ENCODE measurements at regions not wholly inside any gene's neighbourhood (a gene's known extent, or its start where the extent isn't known, plus 50 kb on each side); places are given as distances from the start of the nearest gene placed in this dataset.
A peak's percentile ranks its signal among the peaks of the same experiment; 100 is the strongest.

GRCh38 chr12:124726596-124727263 is 136.9 kb downstream of the SCARB1 start:
- no peak overlapping the region for H3K4me3 ChIP-seq (ENCODE audit: low read depth, low read length)
- no peak overlapping the region for H3K27ac ChIP-seq (ENCODE audit: low read depth, low read length)
- no peaks in the 10 kb centered on the region for H3K27me3 ChIP-seq (ENCODE audit: insufficient read depth, low read length)

DNA sequence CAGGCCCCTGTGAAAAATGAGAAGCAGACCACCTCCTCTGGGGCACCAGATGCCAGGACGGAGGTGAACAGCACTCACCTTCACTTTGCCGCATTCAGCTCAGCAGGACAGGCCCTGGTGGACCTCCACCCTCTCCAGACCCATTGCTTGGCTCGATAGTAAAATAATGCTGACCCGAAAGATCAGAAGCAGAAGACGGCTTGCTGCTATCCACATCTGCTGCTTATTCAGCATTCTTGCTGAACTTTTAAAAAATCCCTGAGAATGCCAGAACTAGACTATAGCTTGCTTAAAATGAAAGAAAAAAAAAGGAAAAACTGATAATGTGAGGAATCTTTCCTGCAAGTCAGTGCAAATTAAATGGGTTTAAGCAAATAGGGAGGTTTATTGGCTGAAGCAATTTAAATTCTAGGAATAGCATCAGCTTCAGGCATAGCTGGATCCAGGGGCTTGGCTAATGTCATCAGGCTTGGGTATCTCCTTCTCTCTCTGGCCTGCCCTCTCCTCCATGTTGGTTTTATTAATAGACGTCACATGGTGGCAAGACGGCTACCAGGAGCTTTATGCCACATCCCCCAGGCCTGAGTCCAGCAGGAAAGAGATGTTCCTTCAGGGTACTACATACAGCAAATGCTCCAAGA is 137.9 kb downstream of the SCARB1 start:
- H3K27ac ChIP-seq (ENCODE audit: low read depth, low read length) = no peak overlapping the region
- H3K4me1 ChIP-seq (ENCODE audit: control insufficient read depth, insufficient read depth, low read length, unreplicated experiment) = peaks cover 7% of the 10 kb centered on the region
- H3K79me2 ChIP-seq (ENCODE audit: control insufficient read depth, insufficient read depth, low read length, unreplicated experiment) = no peaks in the 10 kb centered on the region
- H3K36me3 ChIP-seq (ENCODE audit: insufficient read depth, low read length) = no peaks in the 10 kb centered on the region
- no peak overlapping the region for H3K4me3 ChIP-seq (ENCODE audit: low read depth, low read length)
- H2AFZ ChIP-seq (ENCODE audit: low read length, unreplicated experiment) = no peak overlapping the region
- no peaks in the 10 kb centered on the region for H3K27me3 ChIP-seq (ENCODE audit: insufficient read depth, low read length)

More at GRCh38 chr12:124726596-124727263, 136.9 kb downstream of the SCARB1 start:
- Histone ChIP-seq H3K79me2 (ENCODE audit: control insufficient read depth, insufficient read depth, low read length, unreplicated experiment) (no peaks in the 10 kb centered on the region), H2AFZ (ENCODE audit: low read length, unreplicated experiment) (no peak overlapping the region), H3K36me3 (ENCODE audit: insufficient read depth, low read length) (no peaks in the 10 kb centered on the region), H3K4me1 (ENCODE audit: control insufficient read depth, insufficient read depth, low read length, unreplicated experiment) (no peaks in the 10 kb centered on the region)

DNA sequence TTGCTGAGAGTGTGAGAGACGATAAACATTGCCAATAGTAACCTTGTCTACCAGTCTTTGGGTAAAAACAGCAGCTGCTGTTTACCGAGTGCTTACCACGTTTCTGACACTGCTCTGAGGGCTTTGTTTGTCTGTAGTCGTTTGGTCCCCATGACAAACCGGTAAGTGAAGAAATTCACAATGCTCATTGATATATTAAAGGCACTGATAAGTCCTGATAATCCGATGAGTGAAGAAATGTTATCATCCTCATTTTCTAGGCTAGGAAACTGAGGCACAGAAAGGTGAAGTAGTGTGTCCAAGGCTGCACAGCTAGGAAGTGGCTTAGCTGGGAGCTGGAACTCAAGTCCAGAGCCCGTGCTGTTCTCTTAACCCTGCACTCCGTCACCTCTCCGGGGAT is 138.6 kb downstream of the SCARB1 start:
- Histone ChIP-seq H3K4me1 (ENCODE audit: control insufficient read depth, insufficient read depth, low read length, unreplicated experiment) (peaks cover 11% of the 10 kb centered on the region), H3K36me3 (ENCODE audit: insufficient read depth, low read length) (no peaks in the 10 kb centered on the region), H3K4me3 (ENCODE audit: low read depth, low read length) (no peak overlapping the region), H3K27me3 (ENCODE audit: insufficient read depth, low read length) (no peaks in the 10 kb centered on the region), H3K79me2 (ENCODE audit: control insufficient read depth, insufficient read depth, low read length, unreplicated experiment) (no peaks in the 10 kb centered on the region), H3K27ac (ENCODE audit: low read depth, low read length) (no peak overlapping the region), H2AFZ (ENCODE audit: low read length, unreplicated experiment) (no peak overlapping the region)

- H3K4me1 ChIP-seq (ENCODE audit: control insufficient read depth, insufficient read depth, low read length, unreplicated experiment) = peaks cover 15% of the 10 kb centered on the region
- no peak overlapping the region for H3K27ac ChIP-seq (ENCODE audit: low read depth, low read length)
- no peak overlapping the region for H3K4me3 ChIP-seq (ENCODE audit: low read depth, low read length)
- no peaks in the 10 kb centered on the region for H3K36me3 ChIP-seq (ENCODE audit: insufficient read depth, low read length)
- H2AFZ ChIP-seq (ENCODE audit: low read length, unreplicated experiment) = no peak overlapping the region
- H3K27me3 ChIP-seq (ENCODE audit: insufficient read depth, low read length) = no peaks in the 10 kb centered on the region
- no peaks in the 10 kb centered on the region for H3K79me2 ChIP-seq (ENCODE audit: control insufficient read depth, insufficient read depth, low read length, unreplicated experiment)
Measured at GRCh38 chr12:124722878-124723277, 140.8 kb downstream of the SCARB1 start.

GRCh38 chr12:124721501-124722162 is 142.0 kb downstream of the SCARB1 start:
- H3K4me1 ChIP-seq (ENCODE audit: control insufficient read depth, insufficient read depth, low read length, unreplicated experiment) = peaks cover 15% of the 10 kb centered on the region
- no peaks in the 10 kb centered on the region for H3K27me3 ChIP-seq (ENCODE audit: insufficient read depth, low read length)
- no peaks in the 10 kb centered on the region for H3K36me3 ChIP-seq (ENCODE audit: insufficient read depth, low read length)
- no peak overlapping the region for H3K4me3 ChIP-seq (ENCODE audit: low read depth, low read length)
- no peak overlapping the region for H3K27ac ChIP-seq (ENCODE audit: low read depth, low read length)
- no peak overlapping the region for H2AFZ ChIP-seq (ENCODE audit: low read length, unreplicated experiment)
- no peaks in the 10 kb centered on the region for H3K79me2 ChIP-seq (ENCODE audit: control insufficient read depth, insufficient read depth, low read length, unreplicated experiment)

DNA sequence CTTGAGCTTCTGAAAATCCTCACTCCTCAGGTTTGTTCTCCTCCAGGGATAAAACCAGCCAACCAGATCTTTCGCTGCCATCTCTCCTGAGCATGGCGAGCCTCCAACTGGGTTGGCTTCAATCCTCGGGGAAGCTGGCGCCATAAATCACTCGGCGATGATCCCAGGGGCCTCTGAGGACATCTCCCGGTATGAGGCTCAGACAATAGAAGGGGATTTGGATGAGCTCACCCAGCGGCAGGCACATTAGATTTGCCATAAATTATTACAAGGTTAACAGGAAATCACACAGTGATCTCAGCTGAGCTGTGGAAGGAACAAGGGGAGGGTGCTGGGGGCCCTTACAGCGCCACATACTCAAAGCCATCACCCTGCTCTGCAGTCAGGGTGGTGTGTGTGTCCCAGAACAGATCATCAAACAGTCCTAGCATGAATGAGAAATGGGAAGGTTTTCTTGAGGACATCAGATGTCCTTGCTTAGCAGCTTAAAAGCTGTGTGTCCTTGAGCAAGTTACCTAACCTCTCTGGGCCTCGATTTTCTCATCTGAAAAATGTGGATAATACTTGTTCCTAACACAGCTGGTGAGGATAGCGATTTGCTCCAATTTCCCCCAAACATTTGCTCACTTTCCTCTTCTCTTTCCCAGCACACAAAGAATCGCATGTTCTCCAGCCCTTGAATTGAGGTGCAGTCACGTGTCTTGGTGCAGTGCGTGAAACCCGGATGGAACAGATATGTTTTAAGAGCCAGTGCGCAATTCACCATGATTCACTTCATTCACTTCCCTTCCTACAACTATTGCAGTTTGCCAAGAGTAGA is 142.8 kb downstream of the SCARB1 start:
- Histone ChIP-seq H2AFZ (ENCODE audit: low read length, unreplicated experiment) (no peak overlapping the region), H3K36me3 (ENCODE audit: insufficient read depth, low read length) (no peaks in the 10 kb centered on the region), H3K27me3 (ENCODE audit: insufficient read depth, low read length) (no peaks in the 10 kb centered on the region), H3K79me2 (ENCODE audit: control insufficient read depth, insufficient read depth, low read length, unreplicated experiment) (no peaks in the 10 kb centered on the region), H3K27ac (ENCODE audit: low read depth, low read length) (peak overlapping the region; percentile 76), H3K4me1 (ENCODE audit: control insufficient read depth, insufficient read depth, low read length, unreplicated experiment) (peaks cover 15% of the 10 kb centered on the region), H3K4me3 (ENCODE audit: low read depth, low read length) (0 out of 2 replicates have a peak overlapping the region, but pooled peaks have one; percentile 2)

DNA sequence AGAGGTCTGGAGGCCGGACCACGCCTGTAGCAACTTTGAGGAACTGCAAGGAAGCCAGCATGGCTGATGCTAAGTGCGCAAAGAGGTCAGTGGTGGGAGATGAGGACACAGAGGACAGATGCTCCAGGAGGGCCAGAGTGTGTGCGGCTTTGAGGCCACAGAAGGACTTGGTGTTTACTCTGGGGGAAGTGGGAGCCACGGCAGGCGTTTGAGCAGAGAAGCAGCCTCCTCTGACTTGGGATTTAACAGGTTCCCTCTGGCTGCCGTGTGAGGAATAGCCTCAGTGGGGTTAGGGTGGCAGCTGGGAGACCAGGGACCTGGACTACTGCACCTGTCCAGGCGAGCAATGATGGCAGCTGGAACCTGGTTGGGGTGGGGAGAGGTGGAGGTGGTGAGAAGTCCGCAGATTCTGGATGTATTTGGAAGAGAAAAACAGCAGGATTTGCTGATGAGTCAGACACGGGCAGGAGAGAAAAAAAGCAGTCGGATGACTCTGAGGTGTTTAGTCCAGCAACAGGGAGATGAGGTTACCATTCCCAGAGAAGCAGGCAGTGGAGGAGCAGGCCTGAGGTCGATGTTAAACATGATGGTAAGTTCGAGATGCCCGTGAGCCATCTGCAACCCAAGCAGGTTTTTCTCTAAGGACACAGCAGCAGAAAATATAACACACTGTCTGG is 143.5 kb downstream of the SCARB1 start:
- Histone ChIP-seq H3K4me3 (ENCODE audit: low read depth, low read length) (0 out of 2 replicates have a peak overlapping the region, but pooled peaks have one; percentile 2), H3K36me3 (ENCODE audit: insufficient read depth, low read length) (no peaks in the 10 kb centered on the region), H3K27ac (ENCODE audit: low read depth, low read length) (peak overlapping the region; percentile 76), H3K79me2 (ENCODE audit: control insufficient read depth, insufficient read depth, low read length, unreplicated experiment) (no peaks in the 10 kb centered on the region), H2AFZ (ENCODE audit: low read length, unreplicated experiment) (no peak overlapping the region), H3K27me3 (ENCODE audit: insufficient read depth, low read length) (no peaks in the 10 kb centered on the region), H3K4me1 (ENCODE audit: control insufficient read depth, insufficient read depth, low read length, unreplicated experiment) (peaks cover 15% of the 10 kb centered on the region)

GRCh38 chr12:124719231-124719630 is 144.4 kb downstream of the SCARB1 start:
- H3K4me3 ChIP-seq (ENCODE audit: low read depth, low read length) = no peak overlapping the region
- peaks cover 15% of the 10 kb centered on the region for H3K4me1 ChIP-seq (ENCODE audit: control insufficient read depth, insufficient read depth, low read length, unreplicated experiment)
- H3K27me3 ChIP-seq (ENCODE audit: insufficient read depth, low read length) = no peaks in the 10 kb centered on the region
- no peaks in the 10 kb centered on the region for H3K36me3 ChIP-seq (ENCODE audit: insufficient read depth, low read length)
- no peak overlapping the region for H2AFZ ChIP-seq (ENCODE audit: low read length, unreplicated experiment)
- H3K27ac ChIP-seq (ENCODE audit: low read depth, low read length) = no peak overlapping the region
- no peaks in the 10 kb centered on the region for H3K79me2 ChIP-seq (ENCODE audit: control insufficient read depth, insufficient read depth, low read length, unreplicated experiment)

DNA sequence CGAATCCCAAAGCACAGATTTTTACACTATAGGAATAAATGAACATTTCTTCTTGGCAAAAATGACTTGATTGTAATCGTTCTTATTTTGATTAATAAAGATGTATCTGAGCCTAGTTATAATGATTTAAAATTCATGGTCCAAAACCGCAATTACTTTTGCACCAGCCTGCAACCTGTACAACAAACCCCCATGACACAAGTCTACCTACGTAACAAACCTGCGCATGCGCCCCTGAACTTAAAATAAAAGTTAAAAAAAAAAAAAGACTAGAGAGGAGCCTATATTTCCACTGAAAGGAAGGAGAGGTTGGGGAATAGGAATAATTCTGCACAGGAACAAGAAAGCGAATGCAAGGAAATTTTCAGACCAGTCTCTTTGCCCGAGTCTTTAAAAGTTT is 145.2 kb downstream of the SCARB1 start:
- Histone ChIP-seq H3K4me1 (ENCODE audit: control insufficient read depth, insufficient read depth, low read length, unreplicated experiment) (peaks cover 21% of the 10 kb centered on the region), H3K4me3 (ENCODE audit: low read depth, low read length) (no peak overlapping the region), H3K27me3 (ENCODE audit: insufficient read depth, low read length) (no peaks in the 10 kb centered on the region), H3K36me3 (ENCODE audit: insufficient read depth, low read length) (no peaks in the 10 kb centered on the region), H2AFZ (ENCODE audit: low read length, unreplicated experiment) (no peak overlapping the region), H3K27ac (ENCODE audit: low read depth, low read length) (no peak overlapping the region), H3K79me2 (ENCODE audit: control insufficient read depth, insufficient read depth, low read length, unreplicated experiment) (no peaks in the 10 kb centered on the region)

DNA sequence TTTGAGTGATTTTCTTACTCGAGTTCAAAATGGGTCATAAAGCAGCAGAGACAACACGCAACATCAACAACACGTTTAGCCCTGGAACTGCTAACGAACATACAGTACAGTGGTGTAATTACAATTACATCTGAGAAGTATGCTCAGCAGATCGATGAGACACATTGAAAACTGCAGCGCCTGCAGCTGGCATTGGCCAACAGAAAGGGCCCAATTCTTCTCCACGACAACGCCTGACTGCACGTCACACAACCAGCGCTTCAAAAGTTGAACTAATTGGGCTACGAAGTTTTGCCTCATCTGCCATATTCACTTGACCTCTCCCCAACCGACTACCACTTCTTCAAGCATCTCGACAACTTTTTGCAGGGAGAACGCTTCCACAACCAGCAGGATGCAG is 145.6 kb downstream of the SCARB1 start:
- no peaks in the 10 kb centered on the region for H3K27me3 ChIP-seq (ENCODE audit: insufficient read depth, low read length)
- no peaks in the 10 kb centered on the region for H3K36me3 ChIP-seq (ENCODE audit: insufficient read depth, low read length)
- H2AFZ ChIP-seq (ENCODE audit: low read length, unreplicated experiment) = no peak overlapping the region
- no peak overlapping the region for H3K27ac ChIP-seq (ENCODE audit: low read depth, low read length)
- H3K4me1 ChIP-seq (ENCODE audit: control insufficient read depth, insufficient read depth, low read length, unreplicated experiment) = peaks cover 24% of the 10 kb centered on the region
- H3K79me2 ChIP-seq (ENCODE audit: control insufficient read depth, insufficient read depth, low read length, unreplicated experiment) = no peaks in the 10 kb centered on the region
- H3K4me3 ChIP-seq (ENCODE audit: low read depth, low read length) = no peak overlapping the region
